Trophoblast cell (in vitro differentiated cells and primary cell): ENCODE measurements at regions not wholly inside any gene's neighbourhood (a gene's known extent, or its start where the extent isn't known, plus 50 kb on each side); places are given as distances from the start of the nearest gene placed in this dataset.

Source experiments
- DNase-seq, 2 donors: peaks; one replicate each; pipeline ENCODE4 v3.0.0-alpha.2; 2016
- H2AFZ ChIP-seq: 2 replicates; pipeline ENCODE4 v1.6.1; 2013; ENCODE audit warnings: low read length, moderate library complexity, mild to moderate bottlenecking; ENCODE audit not compliant: insufficient read depth, poor library complexity
- H2AK5ac ChIP-seq: 2 replicates; pipeline ENCODE4 v1.6.1; 2013; ENCODE audit warnings: mild to moderate bottlenecking, low read length
- H2BK120ac ChIP-seq: 2 replicates; pipeline ENCODE4 v1.6.1; 2013; ENCODE audit warnings: low read length, mild to moderate bottlenecking, moderate library complexity; ENCODE audit not compliant: insufficient read depth, poor library complexity
- H2BK12ac ChIP-seq: 2 replicates; pipeline ENCODE4 v1.6.1; 2013; ENCODE audit warnings: mild to moderate bottlenecking, low read length, moderate library complexity
- H2BK5ac ChIP-seq: 2 replicates; pipeline ENCODE4 v1.6.1; 2013; ENCODE audit warnings: low read length, low read depth, moderate library complexity, mild to moderate bottlenecking; ENCODE audit not compliant: poor library complexity
- H3K14ac ChIP-seq: 2 replicates; pipeline ENCODE4 v1.6.1; 2013; ENCODE audit warnings: mild to moderate bottlenecking, low read length
- H3K18ac ChIP-seq: 2 replicates; pipeline ENCODE4 v1.6.1; 2013; ENCODE audit warnings: mild to moderate bottlenecking, low read length
- H3K23ac ChIP-seq: 2 replicates; pipeline ENCODE4 v1.6.1; 2013; ENCODE audit warnings: low read length
- H3K27ac ChIP-seq: 2 replicates; pipeline ENCODE4 v1.5.1; 2013; ENCODE audit warnings: low read depth, mild to moderate bottlenecking, inconsistent platforms, low read length, moderate library complexity
- H3K27me3 ChIP-seq: 2 replicates; pipeline ENCODE4 v1.6.1; 2013; ENCODE audit warnings: inconsistent platforms, mild to moderate bottlenecking, low read length, moderate library complexity; ENCODE audit not compliant: insufficient read depth
- H3K36me3 ChIP-seq, 2 experiments: 1 replicate in 1 of 2; 2 replicates in 1 of 2; pipeline ENCODE4 v1.6.1; 2013; ENCODE audit warnings: low read length in 2 of 2, mild to moderate bottlenecking in 2 of 2, moderate library complexity in 1 of 2; ENCODE audit not compliant: insufficient read depth in 2 of 2, control insufficient read depth in 1 of 2
- H3K4ac ChIP-seq: 2 replicates; pipeline ENCODE4 v1.6.1; 2013; ENCODE audit warnings: low read depth, mild to moderate bottlenecking, low read length, moderate library complexity
- H3K4me1 ChIP-seq, 2 experiments: 1 replicate in 1 of 2; 2 replicates in 1 of 2; pipeline ENCODE4 v1.6.1; 2013; ENCODE audit warnings: low read length in 2 of 2, mild to moderate bottlenecking in 2 of 2, moderate library complexity in 1 of 2; ENCODE audit not compliant: insufficient read depth in 2 of 2, control insufficient read depth in 1 of 2
- H3K4me2 ChIP-seq: 2 replicates; pipeline ENCODE4 v1.6.1; 2013; ENCODE audit warnings: inconsistent platforms, mild to moderate bottlenecking, low read length, moderate library complexity
- H3K4me3 ChIP-seq: 2 replicates; pipeline ENCODE4 v1.5.1; 2013; ENCODE audit warnings: mild to moderate bottlenecking, low read depth, low read length, inconsistent platforms
- H3K79me1 ChIP-seq: one replicate; pipeline ENCODE4 v1.6.1; 2013; ENCODE audit warnings: low read length
- H3K79me2 ChIP-seq: 2 replicates; pipeline ENCODE4 v1.6.1; 2013; ENCODE audit warnings: low read length, mild to moderate bottlenecking; ENCODE audit not compliant: control insufficient read depth, insufficient read depth, poor library complexity
- H3K9ac ChIP-seq: 2 replicates; pipeline ENCODE4 v1.6.1; 2013; ENCODE audit warnings: mild to moderate bottlenecking, low read length
- H3K9me3 ChIP-seq: 2 replicates; pipeline ENCODE4 v1.6.1; 2013; ENCODE audit warnings: low read depth, mild to moderate bottlenecking, control low read depth, inconsistent platforms, low read length; ENCODE audit not compliant: insufficient read depth
- H4K12ac ChIP-seq: 2 replicates; pipeline ENCODE4 v1.6.1; 2013; ENCODE audit warnings: low read depth, mild to moderate bottlenecking, low read length, moderate library complexity
- H4K8ac ChIP-seq: 2 replicates; pipeline ENCODE4 v1.6.1; 2013; ENCODE audit warnings: low read depth, mild to moderate bottlenecking, low read length, moderate library complexity
- H4K91ac ChIP-seq: one replicate; pipeline ENCODE4 v1.6.1; 2013; ENCODE audit warnings: low read depth, mild to moderate bottlenecking, low read length, moderate library complexity
- WGBS: extraction: QIAGEN DNeasy Blood & Tissue Kit; methylation state at CpG from one replicate; pipeline ENCODE4 v1.1.7; 2013; ENCODE audit warnings: missing lambda C conversion rate; ENCODE audit not compliant: insufficient read length, insufficient coverage; ENCODE audit errors: extremely low coverage; 5-methylcytosine and 5-hydroxymethylcytosine counted together

- H4K12ac ChIP-seq, result no peak overlapping the region
Measured at GRCh38 chr22:19631899-19632667, 82.2 kb upstream of the SEPTIN5 start.

GRCh38 chr22:19632668-19633148, 81.6 kb upstream of the SEPTIN5 start:
- H3K9me3 ChIP-seq, result no peaks in the 10 kb centered on the region
- H3K4ac ChIP-seq, result no peak overlapping the region
- H3K23ac ChIP-seq, result no peak overlapping the region
- H4K91ac ChIP-seq, result no peak overlapping the region
- H3K4me2 ChIP-seq, result no peak overlapping the region
- H3K27me3 ChIP-seq, result no peaks in the 10 kb centered on the region
- H3K14ac ChIP-seq, result no peak overlapping the region
- H3K27ac ChIP-seq, result no peak overlapping the region
- H2AK5ac ChIP-seq, result no peak overlapping the region
- no peak overlapping the region for H4K8ac ChIP-seq
- WGBS, result no CpG with 5 or more reads among the region's 17 CpGs
- H3K4me1 ChIP-seq, result no peaks in the 10 kb centered on the region
- H4K12ac ChIP-seq, result no peak overlapping the region
- peak; percentile 5 to 16 for DNase-seq
- H3K79me1 ChIP-seq, result no peaks in the 10 kb centered on the region
- H3K79me2 ChIP-seq, result no peaks in the 10 kb centered on the region
- no peak overlapping the region for H2BK12ac ChIP-seq
- H3K4me3 ChIP-seq, result no peak overlapping the region
- no peak overlapping the region for H2BK120ac ChIP-seq
- H3K9ac ChIP-seq, result no peak overlapping the region
- no peaks in the 10 kb centered on the region for H3K36me3 ChIP-seq
- H2BK5ac ChIP-seq, result no peak overlapping the region
- H2AFZ ChIP-seq, result no peak overlapping the region
- no peak overlapping the region for H3K18ac ChIP-seq

More at GRCh38 chr22:19631899-19632667, 82.2 kb upstream of the SEPTIN5 start:
- Histone ChIP-seq H3K79me1 (no peaks in the 10 kb centered on the region), H3K14ac (no peak overlapping the region), H3K9ac (no peak overlapping the region), H2BK12ac (no peak overlapping the region), H4K91ac (no peak overlapping the region), H2AFZ (no peak overlapping the region), H3K23ac (no peak overlapping the region), H3K27me3 (no peaks in the 10 kb centered on the region), H3K36me3 (no peaks in the 10 kb centered on the region), H3K4ac (no peak overlapping the region), H3K18ac (no peak overlapping the region), H2BK5ac (no peak overlapping the region), H3K4me3 (no peak overlapping the region), H2BK120ac (no peak overlapping the region), H3K9me3 (no peaks in the 10 kb centered on the region), H2AK5ac (no peak overlapping the region), H3K27ac (no peak overlapping the region), H3K79me2 (no peaks in the 10 kb centered on the region), H3K4me2 (no peak overlapping the region), H4K8ac (no peak overlapping the region), H3K4me1 (no peaks in the 10 kb centered on the region)
- no CpG with 5 or more reads among the region's 19 CpGs for WGBS
- peak in 1 of 2 donors; percentile 26 for DNase-seq

GRCh38 chr22:19634226-19634975, 79.9 kb upstream of the SEPTIN5 start:
- no peak overlapping the region for H3K23ac ChIP-seq
- H3K9ac ChIP-seq, result no peak overlapping the region
- H3K79me1 ChIP-seq, result no peaks in the 10 kb centered on the region
- H2AK5ac ChIP-seq, result no peak overlapping the region
- no peak for DNase-seq
- no peaks in the 10 kb centered on the region for H3K27me3 ChIP-seq
- no peak overlapping the region for H4K8ac ChIP-seq
- no peak overlapping the region for H4K12ac ChIP-seq
- H3K79me2 ChIP-seq, result no peaks in the 10 kb centered on the region
- no peaks in the 10 kb centered on the region for H3K9me3 ChIP-seq
- no peak overlapping the region for H3K4me3 ChIP-seq
- no peaks in the 10 kb centered on the region for H3K36me3 ChIP-seq
- no peak overlapping the region for H2BK120ac ChIP-seq
- H3K4ac ChIP-seq, result no peak overlapping the region
- no peak overlapping the region for H3K4me2 ChIP-seq
- no peak overlapping the region for H3K14ac ChIP-seq
- H3K4me1 ChIP-seq, result no peaks in the 10 kb centered on the region
- H3K27ac ChIP-seq, result no peak overlapping the region
- no peak overlapping the region for H4K91ac ChIP-seq
- H3K18ac ChIP-seq, result no peak overlapping the region
- no peak overlapping the region for H2BK12ac ChIP-seq
- H2BK5ac ChIP-seq, result no peak overlapping the region
- no peak overlapping the region for H2AFZ ChIP-seq
- no CpG with 5 or more reads among the region's 23 CpGs for WGBS

GRCh38 chr22:19635644-19636043, 78.7 kb upstream of the SEPTIN5 start:
- no peak overlapping the region for H3K9ac ChIP-seq

More at GRCh38 chr22:19635644-19636043, 78.7 kb upstream of the SEPTIN5 start:
- H3K79me2 ChIP-seq, result no peaks in the 10 kb centered on the region
- H3K4me3 ChIP-seq, result no peak overlapping the region
- H3K4me1 ChIP-seq, result no peaks in the 10 kb centered on the region
- H3K18ac ChIP-seq, result no peak overlapping the region
- H4K8ac ChIP-seq, result no peak overlapping the region
- no peak overlapping the region for H3K27ac ChIP-seq
- H2AK5ac ChIP-seq, result no peak overlapping the region
- H4K12ac ChIP-seq, result no peak overlapping the region
- no peak overlapping the region for H3K23ac ChIP-seq
- H3K4ac ChIP-seq, result no peak overlapping the region
- no peak overlapping the region for H2AFZ ChIP-seq
- H3K79me1 ChIP-seq, result no peaks in the 10 kb centered on the region
- H3K4me2 ChIP-seq, result no peak overlapping the region
- WGBS, result no CpG with 5 or more reads among the region's 3 CpGs
- no peak overlapping the region for H2BK12ac ChIP-seq
- H3K9me3 ChIP-seq, result peaks cover under 1% of the 10 kb centered on the region
- no peak for DNase-seq
- no peak overlapping the region for H3K14ac ChIP-seq
- no peak overlapping the region for H2BK120ac ChIP-seq
- H3K27me3 ChIP-seq, result no peaks in the 10 kb centered on the region
- H4K91ac ChIP-seq, result no peak overlapping the region
- no peak overlapping the region for H2BK5ac ChIP-seq
- no peaks in the 10 kb centered on the region for H3K36me3 ChIP-seq
